IPS-NIHi11 (cell line): ENCODE measurements at regions not wholly inside any gene's neighbourhood (a gene's known extent, or its start where the extent isn't known, plus 50 kb on each side); places are given as distances from the start of the nearest gene placed in this dataset.

Source experiments
- DNase-seq: peaks from one replicate; pipeline ENCODE4 v3.0.0; 2012; ENCODE audit warnings: mixed read lengths, low spot score

GRCh38 chr22:42180349-42180842 lies 49.8 kb upstream of the CYP2D6 start:
- DNase-seq: no peak
